ENCODE measurements at regions not wholly inside any gene's neighbourhood (a gene's known extent, or its start where the extent isn't known, plus 50 kb on each side); places are given as distances from the start of the nearest gene placed in this dataset.

DNA sequence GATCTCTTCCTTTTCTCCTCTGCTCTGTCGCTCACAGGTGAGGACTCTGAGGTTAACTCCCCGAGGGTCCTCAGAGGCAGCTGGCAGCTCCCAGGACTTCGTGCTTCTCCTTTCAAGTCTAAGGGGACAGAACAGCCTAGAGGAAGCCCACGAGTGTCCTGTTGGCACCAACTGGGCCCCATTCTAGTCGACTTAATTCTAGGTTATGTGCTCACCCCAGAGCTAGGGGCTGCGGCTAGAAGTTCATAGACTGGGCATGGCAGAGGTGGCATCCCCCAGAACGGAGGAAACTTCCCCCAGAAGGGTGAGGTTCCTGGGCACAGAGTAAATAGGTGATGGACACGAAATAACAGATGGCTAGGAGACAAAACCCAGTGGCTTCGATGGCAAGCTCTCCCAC is 259.4 kb downstream of the TEX36 start:
- TF ChIP-seq POLR2A (IDR thresholded peaks at IDR 0.05; ENCODE audit: low read length), result no peak
- TF ChIP-seq GATA1 (IDR thresholded peaks at IDR 0.05; ENCODE audit: low read depth, low read length), result no peak

Measured in erythroblast (primary cell).